ENCODE measurements at regions not wholly inside any gene's neighbourhood (a gene's known extent, or its start where the extent isn't known, plus 50 kb on each side); places are given as distances from the start of the nearest gene placed in this dataset.

DNA sequence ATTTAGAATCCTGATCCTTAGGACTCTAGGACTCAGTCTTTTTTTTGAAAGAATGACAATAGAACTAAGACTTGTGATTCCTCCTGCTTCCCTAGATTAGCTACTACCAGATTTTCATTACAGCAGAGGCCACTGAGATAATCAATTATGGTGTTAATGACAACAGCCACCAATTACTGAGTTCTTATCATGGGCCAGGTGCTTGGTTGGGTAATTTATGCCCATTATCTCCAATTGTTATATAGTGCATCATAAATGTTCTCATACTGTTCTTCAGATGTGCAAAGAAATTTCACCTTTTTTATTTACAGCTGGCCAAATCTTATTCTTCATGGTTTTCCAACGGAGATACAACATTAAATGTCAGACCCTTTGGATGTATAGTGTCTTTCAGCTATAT lies 162.9 kb upstream of the CMC1 start:
- DNase-seq (ENCODE audit: low spot score in 2 of 2) (no peak), ATAC-seq (no peak)
- no peak overlapping the region for H3K27ac Mint-ChIP-seq
- no peaks in the 10 kb centered on the region for H3K36me3 Mint-ChIP-seq
- peaks cover 0 to 4% of the 10 kb centered on the region in 2 donors for H3K9me3 Mint-ChIP-seq

GRCh38 chr3:28080716-28081115 lies 160.7 kb upstream of the CMC1 start:
- Mint-ChIP-seq H3K27ac (no peak overlapping the region), H3K9me3 (peaks cover 0 to 2% of the 10 kb centered on the region in 2 donors), H3K36me3 (no peaks in the 10 kb centered on the region)
- ATAC-seq = no peak
- no peak for DNase-seq (ENCODE audit: low spot score in 2 of 2)

- Mint-ChIP-seq H3K27ac (no peak overlapping the region), H3K9me3 (no peaks in the 10 kb centered on the region), H3K36me3 (no peaks in the 10 kb centered on the region)
- ATAC-seq (no peak), DNase-seq (ENCODE audit: low spot score in 2 of 2) (no peak)
Measured at GRCh38 chr3:28081533-28081947, 159.9 kb upstream of the CMC1 start.

- no peaks in the 10 kb centered on the region for H3K9me3 Mint-ChIP-seq
- H3K27ac Mint-ChIP-seq = no peak overlapping the region
- no peak for DNase-seq (ENCODE audit: low spot score in 2 of 2)
- no peaks in the 10 kb centered on the region for H3K36me3 Mint-ChIP-seq
- no peak for ATAC-seq
Measured at GRCh38 chr3:28087591-28087990, 153.8 kb upstream of the CMC1 start.

GRCh38 chr3:28088811-28089526 lies 152.4 kb upstream of the CMC1 start:
- DNase-seq (ENCODE audit: low spot score in 2 of 2) (no peak), ATAC-seq (no peak)
- H3K9me3 Mint-ChIP-seq = no peaks in the 10 kb centered on the region
- no peak overlapping the region for H3K27ac Mint-ChIP-seq
- no peaks in the 10 kb centered on the region for H3K36me3 Mint-ChIP-seq

DNA sequence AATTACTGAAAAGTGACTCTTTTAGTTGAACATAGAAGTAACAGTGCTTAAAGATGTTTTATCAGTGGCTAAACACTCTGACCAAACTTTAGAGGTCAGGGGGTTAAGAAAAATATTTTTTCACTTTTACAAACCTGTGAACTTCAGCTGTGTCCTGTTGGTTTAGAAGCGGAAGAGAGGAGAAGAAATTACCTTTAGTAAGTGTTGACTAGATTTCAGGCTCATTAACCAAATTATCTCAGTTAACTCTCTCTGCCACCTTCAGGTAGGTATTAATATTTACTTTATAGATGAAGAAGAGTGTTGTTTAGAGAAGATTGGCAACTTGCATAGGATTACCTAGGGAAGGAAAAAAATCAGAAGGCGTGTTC lies 151.9 kb upstream of the CMC1 start:
- no peak for ATAC-seq
- Mint-ChIP-seq H3K27ac (no peak overlapping the region), H3K36me3 (no peaks in the 10 kb centered on the region), H3K9me3 (no peaks in the 10 kb centered on the region)
- no peak for DNase-seq (ENCODE audit: low spot score in 2 of 2)

DNA sequence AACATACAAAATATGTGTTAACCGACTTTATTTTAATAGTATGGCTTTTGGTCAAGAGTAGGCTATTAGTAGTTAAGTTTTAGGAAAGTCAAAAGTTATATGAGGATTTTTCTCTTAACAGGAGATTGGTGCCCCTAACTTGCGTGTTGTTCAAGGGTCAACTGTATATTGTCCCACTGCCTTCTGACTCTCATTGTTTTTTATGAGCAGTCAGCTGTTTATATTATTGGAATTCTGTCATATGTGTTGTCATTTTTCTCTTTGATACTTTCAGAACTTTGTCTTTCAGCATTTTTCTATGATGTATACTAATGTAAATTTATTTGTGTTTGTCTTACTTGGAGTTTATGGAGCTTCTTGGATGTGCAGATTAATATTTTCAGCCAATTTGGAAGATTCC lies 142.1 kb upstream of the CMC1 start:
- no peak for ATAC-seq
- no peak for DNase-seq (ENCODE audit: low spot score in 2 of 2)
- Mint-ChIP-seq H3K27ac (no peak overlapping the region), H3K36me3 (peaks cover 8 to 10% of the 10 kb centered on the region in 2 donors), H3K9me3 (peaks cover 12 to 19% of the 10 kb centered on the region in 2 donors)

DNA sequence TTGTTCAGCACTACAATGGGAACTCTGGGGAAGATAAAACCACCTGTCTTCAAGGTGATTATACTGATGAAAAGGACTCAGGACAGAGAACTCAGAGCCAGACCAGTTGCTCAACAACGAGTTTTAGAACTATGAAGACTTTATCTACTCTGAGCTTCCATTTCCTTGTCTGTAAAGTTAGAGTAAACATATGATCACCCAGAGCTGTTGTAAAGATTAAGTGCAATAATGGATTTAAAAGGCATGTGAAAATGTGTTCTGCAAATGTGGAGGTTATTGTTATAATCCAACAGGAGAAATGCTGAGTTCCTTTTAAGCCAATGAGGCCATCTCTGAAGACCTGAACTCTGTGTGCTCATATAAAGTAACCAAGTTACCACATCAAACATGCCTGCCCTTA lies 139.7 kb upstream of the CMC1 start:
- Mint-ChIP-seq H3K36me3 (peaks cover 8 to 10% of the 10 kb centered on the region in 2 donors), H3K9me3 (peaks cover 12 to 19% of the 10 kb centered on the region in 2 donors), H3K27ac (no peak overlapping the region)
- no peak for DNase-seq (ENCODE audit: low spot score in 2 of 2)
- no peak for ATAC-seq

GRCh38 chr3:28103861-28104260 lies 137.6 kb upstream of the CMC1 start:
- peaks cover 12 to 19% of the 10 kb centered on the region in 2 donors for H3K9me3 Mint-ChIP-seq
- DNase-seq (ENCODE audit: low spot score in 2 of 2) (no peak), ATAC-seq (no peak)
- H3K27ac Mint-ChIP-seq = no peak overlapping the region
- H3K36me3 Mint-ChIP-seq = peaks cover 8 to 10% of the 10 kb centered on the region in 2 donors

DNA sequence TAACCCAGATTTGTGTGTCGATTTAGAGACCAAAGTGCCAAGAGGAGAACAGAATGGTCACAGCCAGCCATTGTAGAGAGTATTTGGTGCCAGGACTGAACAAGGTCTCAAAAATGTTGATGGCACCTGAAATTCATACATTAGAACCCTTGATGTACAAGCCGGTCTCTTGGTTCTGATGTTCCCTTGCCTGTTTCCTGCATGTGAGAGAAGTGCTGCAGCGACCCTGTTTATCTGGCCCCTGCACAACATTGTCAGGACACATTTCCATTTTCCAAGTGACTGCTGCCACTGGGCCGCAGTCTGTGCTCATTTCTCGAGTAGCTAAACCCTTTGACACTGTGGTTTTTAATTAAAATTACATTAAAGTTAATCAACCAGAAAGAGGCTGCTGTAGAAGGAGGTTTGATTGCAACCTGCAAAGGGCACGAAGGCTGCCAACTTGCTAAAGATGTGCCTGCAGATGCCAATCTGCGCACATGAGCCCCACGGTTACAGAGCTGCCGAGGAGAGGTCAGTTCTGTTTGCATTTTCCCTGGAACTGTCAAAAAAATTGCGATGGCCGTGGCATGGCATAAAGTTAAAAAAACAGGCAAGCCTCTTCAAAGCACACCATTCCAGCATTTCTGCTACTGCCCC lies 136.4 kb upstream of the CMC1 start:
- H3K36me3 Mint-ChIP-seq = peaks cover 5 to 8% of the 10 kb centered on the region in 2 donors
- peaks cover 10 to 13% of the 10 kb centered on the region in 2 donors for H3K9me3 Mint-ChIP-seq
- ATAC-seq = no peak
- no peak overlapping the region for H3K27ac Mint-ChIP-seq
- DNase-seq (ENCODE audit: low spot score in 2 of 2) = no peak

- DNase-seq (ENCODE audit: low spot score in 2 of 2) = no peak
- Mint-ChIP-seq H3K9me3 (no peaks in the 10 kb centered on the region), H3K36me3 (no peaks in the 10 kb centered on the region), H3K27ac (no peak overlapping the region)
- no peak for ATAC-seq
Measured at GRCh38 chr3:28109829-28110228, 131.6 kb upstream of the CMC1 start.

GRCh38 chr3:28110869-28111268 lies 130.6 kb upstream of the CMC1 start:
- ATAC-seq (no peak), DNase-seq (ENCODE audit: low spot score in 2 of 2) (no peak)
- no peak overlapping the region for H3K27ac Mint-ChIP-seq
- H3K36me3 Mint-ChIP-seq = no peaks in the 10 kb centered on the region
- no peaks in the 10 kb centered on the region for H3K9me3 Mint-ChIP-seq

GRCh38 chr3:28114893-28115292 lies 126.5 kb upstream of the CMC1 start:
- Mint-ChIP-seq H3K27ac (no peak overlapping the region), H3K9me3 (no peaks in the 10 kb centered on the region)
- no peak for ATAC-seq

GRCh38 chr3:28115316-28115715 lies 126.1 kb upstream of the CMC1 start:
- no peak for ATAC-seq
- Mint-ChIP-seq H3K27ac (no peak overlapping the region), H3K9me3 (no peaks in the 10 kb centered on the region), H3K36me3 (no peaks in the 10 kb centered on the region)
- no peak for DNase-seq (ENCODE audit: low spot score in 2 of 2)

More at GRCh38 chr3:28114893-28115292, 126.5 kb upstream of the CMC1 start:
- no peak for DNase-seq (ENCODE audit: low spot score in 2 of 2)
- H3K36me3 Mint-ChIP-seq = no peaks in the 10 kb centered on the region

DNA sequence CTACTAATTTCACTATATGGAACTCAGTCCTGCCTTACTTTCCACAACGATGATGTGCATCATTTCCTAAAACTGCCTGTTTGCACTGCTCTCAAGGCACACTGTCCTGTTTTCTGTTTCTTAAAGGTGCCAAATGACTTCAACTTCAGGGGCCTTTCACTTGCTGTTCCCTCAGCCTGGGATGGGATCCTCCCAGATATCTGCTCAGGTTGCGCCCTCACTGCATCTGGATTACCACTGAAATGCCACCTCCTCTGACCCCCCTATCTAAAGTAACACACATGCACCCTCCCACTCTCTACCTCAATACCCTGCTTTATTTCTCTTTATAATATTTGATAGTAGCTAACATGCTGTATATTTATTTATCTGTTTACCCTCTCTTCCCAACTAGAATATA lies 123.8 kb upstream of the CMC1 start:
- Mint-ChIP-seq H3K27ac (no peak overlapping the region), H3K9me3 (no peaks in the 10 kb centered on the region), H3K36me3 (no peaks in the 10 kb centered on the region)
- DNase-seq (ENCODE audit: low spot score in 2 of 2) (no peak), ATAC-seq (no peak)

DNA sequence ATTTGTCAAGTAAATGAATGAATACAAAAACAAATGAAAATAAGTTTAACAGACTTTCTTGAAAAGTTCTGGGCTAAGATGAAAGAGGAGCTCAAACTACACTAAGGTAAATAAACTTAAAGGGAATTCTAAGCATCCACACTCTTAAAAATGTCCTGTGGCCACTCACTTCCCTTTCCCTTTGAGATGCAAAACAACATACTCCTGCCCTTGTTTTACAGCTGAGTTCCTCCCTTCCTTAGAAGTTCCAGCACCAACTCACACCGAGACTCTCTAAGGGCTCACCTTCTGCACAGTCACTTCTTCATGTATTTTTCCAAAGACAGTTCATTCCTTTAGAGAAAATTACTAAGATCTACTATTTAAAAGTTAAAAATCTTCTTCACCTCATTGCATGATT lies 123.3 kb upstream of the CMC1 start:
- DNase-seq (ENCODE audit: low spot score in 2 of 2) = no peak
- no peak for ATAC-seq
- Mint-ChIP-seq H3K36me3 (no peaks in the 10 kb centered on the region), H3K9me3 (no peaks in the 10 kb centered on the region), H3K27ac (no peak overlapping the region)

DNA sequence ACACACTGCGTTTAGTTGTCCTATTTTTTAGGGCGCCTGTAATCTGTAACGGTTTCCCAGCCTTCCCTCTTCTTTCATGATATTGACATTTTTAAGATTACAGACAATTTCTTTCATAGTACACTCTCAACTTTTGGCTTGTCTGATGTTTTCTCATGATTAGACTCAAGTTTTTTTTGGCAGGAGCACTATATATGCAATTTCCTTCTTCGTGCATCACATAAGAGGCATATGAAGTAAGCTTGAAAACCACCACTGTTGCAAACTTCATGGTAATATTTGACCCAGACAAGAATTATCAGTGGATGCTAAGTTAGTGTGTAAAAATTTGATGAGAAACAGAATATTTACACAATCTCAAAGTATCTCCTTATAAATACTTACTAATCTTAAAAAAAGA lies 119.2 kb upstream of the CMC1 start:
- H3K27ac Mint-ChIP-seq = no peak overlapping the region
- H3K36me3 Mint-ChIP-seq = no peaks in the 10 kb centered on the region
- DNase-seq (ENCODE audit: low spot score in 2 of 2) (no peak), ATAC-seq (no peak)
- H3K9me3 Mint-ChIP-seq = no peaks in the 10 kb centered on the region

GRCh38 chr3:28124882-28125281 lies 116.5 kb upstream of the CMC1 start:
- DNase-seq (ENCODE audit: low spot score in 2 of 2) (no peak), ATAC-seq (no peak)
- no peak overlapping the region for H3K27ac Mint-ChIP-seq
- no peaks in the 10 kb centered on the region for H3K9me3 Mint-ChIP-seq
- H3K36me3 Mint-ChIP-seq = no peaks in the 10 kb centered on the region

Data from activated naive CD4-positive, alpha-beta T cell treated with anti-CD3 and anti-CD28 coated beads, Interleukin-2, amount 50 U/mL, for 72 hours (primary cell).